B cell (primary cell): ENCODE measurements at regions not wholly inside any gene's neighbourhood (a gene's known extent, or its start where the extent isn't known, plus 50 kb on each side); places are given as distances from the start of the nearest gene placed in this dataset.

ENCODE experiments used
- ATAC-seq: fragments of 200-7000 bp; cut with Tn5 transposase; one replicate; pipeline ENCODE4 v1.10.0; 2021; ENCODE audit warnings: low read depth, mild to moderate bottlenecking, moderate number of reproducible peaks, moderate library complexity
- CTCF ChIA-PET: fragments of 350-600 bp; sonication (Branson Sonifier 250); formaldehyde crosslinking; loops from one replicate; lab custom pipeline; 2021; ENCODE audit warnings: antibody characterized with exemption, inconsistent platforms; lab: Charles Lee
- POLR2A ChIA-PET: fragments of 350-600 bp; sonication (Branson Sonifier 250); formaldehyde crosslinking; loops from one replicate; lab custom pipeline; 2021; ENCODE audit warnings: antibody characterized with exemption; lab: Charles Lee
- DNase-seq: peaks from one replicate; pipeline ENCODE4 v3.0.0; 2013
- H2AFZ ChIP-seq: 2 replicates; pipeline ENCODE4 v1.6.1; 2012; ENCODE audit warnings: mild to moderate bottlenecking, low read depth, low read length; ENCODE audit not compliant: insufficient read depth, poor library complexity, severe bottlenecking
- H3K27ac ChIP-seq, 2 donors: 1 replicate in 1 of 2; 2 replicates in 1 of 2; pipeline ENCODE4 v1.5.1; 2012 to 2013; ENCODE audit warnings: low read length in 2 of 2, mild to moderate bottlenecking in 2 of 2, moderate library complexity in 1 of 2
- H3K27me3 ChIP-seq, 4 experiments: fragments of 200-600 bp in 1 of 4; sonication (generic) in 1 of 4; replicated peaks in 1 of 4; 1 replicate in 2 of 4; 2 replicates in 2 of 4; pipeline versions ENCODE4 v1.6.1 to v1.7.0; 2013 to 2016; ENCODE audit warnings: low read length in 3 of 4, mild to moderate bottlenecking in 2 of 4, mixed read lengths in 1 of 4, moderate library complexity in 1 of 4; ENCODE audit not compliant: insufficient read depth in 4 of 4, control insufficient read depth in 3 of 4; ENCODE audit errors: control extremely low read depth in 1 of 4
- H3K36me3 ChIP-seq, 2 experiments: replicated peaks in 1 of 2; 1 replicate in 1 of 2; 2 replicates in 1 of 2; pipeline versions ENCODE4 v1.6.1 to v1.7.1; 2013; ENCODE audit warnings: low read length in 1 of 2; ENCODE audit not compliant: insufficient read depth in 2 of 2, control insufficient read depth in 1 of 2; ENCODE audit errors: control extremely low read depth in 1 of 2, extremely low read depth in 1 of 2
- H3K4me1 ChIP-seq, 2 donors: fragments of 200-600 bp in 1 of 2; sonication (generic) in 1 of 2; 1 replicate in 1 of 2; 2 replicates in 1 of 2; pipeline versions ENCODE4 v1.5.1 to v1.6.1; 2013 to 2017; ENCODE audit warnings: low read length in 2 of 2; ENCODE audit not compliant: control insufficient read depth in 2 of 2, insufficient read depth in 2 of 2
- H3K4me2 ChIP-seq: replicated peaks from 2 replicates; pipeline ENCODE3; 2012; ENCODE audit warnings: mild to moderate bottlenecking, low read depth, low read length; ENCODE audit not compliant: poor library complexity, severe bottlenecking
- H3K4me3 ChIP-seq, 5 experiments: fragments of 200-600 bp in 1 of 5; sonication (generic) in 1 of 5; 1 replicate in 3 of 5; 2 replicates in 2 of 5; pipeline versions ENCODE4 v1.5.1 to v1.7.0; 2011 to 2016; ENCODE audit warnings: low read length in 4 of 5, mild to moderate bottlenecking in 4 of 5, low read depth in 2 of 5, control low read depth in 1 of 5, moderate library complexity in 1 of 5; ENCODE audit not compliant: insufficient read depth in 1 of 5; ENCODE audit errors: control extremely low read depth in 1 of 5, extremely low read depth in 1 of 5
- H3K79me2 ChIP-seq: fragments of 200-600 bp; sonication (generic); one replicate; pipeline ENCODE4 v1.6.0; 2016; ENCODE audit warnings: low read length; ENCODE audit not compliant: control insufficient read depth, insufficient read depth
- H3K9ac ChIP-seq: fragments of 200-600 bp; sonication (generic); 2 replicates; pipeline ENCODE4 v1.6.1; 2017; ENCODE audit warnings: mild to moderate bottlenecking, low read length, moderate library complexity
- H3K9me3 ChIP-seq, 3 donors: one replicate each; pipeline versions ENCODE4 v1.6.1 to v1.7.1; 2013; ENCODE audit warnings: low read length in 2 of 3; ENCODE audit not compliant: control insufficient read depth in 2 of 3, insufficient read depth in 1 of 3; ENCODE audit errors: control extremely low read depth in 1 of 3
- H4K20me1 ChIP-seq: 2 replicates; pipeline ENCODE4 v1.6.0; 2012; ENCODE audit warnings: mild to moderate bottlenecking, low read length; ENCODE audit not compliant: insufficient read depth, control insufficient read depth, poor library complexity, severe bottlenecking
- H3K27ac Mint-ChIP-seq: one replicate; pipeline ENCODE4 v1.8.0; 2021; ENCODE audit warnings: mixed read lengths
- H3K27me3 Mint-ChIP-seq: one replicate; pipeline ENCODE4 v1.8.0; 2021; ENCODE audit warnings: mixed read lengths
- H3K4me1 Mint-ChIP-seq: one replicate; pipeline ENCODE4 v1.8.0; 2021; ENCODE audit warnings: mixed read lengths
- H3K4me3 Mint-ChIP-seq: one replicate; pipeline ENCODE4 v1.8.0; 2021; ENCODE audit warnings: mixed read lengths
- H3K9me3 Mint-ChIP-seq: one replicate; pipeline ENCODE4 v1.8.0; 2022; ENCODE audit warnings: mixed read lengths; ENCODE audit not compliant: insufficient read depth
- CTCF ChIP-seq: fragments of 200-600 bp; IDR thresholded peaks from one replicate; pipeline ENCODE4 v1.8.0; 2022; ENCODE audit warnings: antibody characterized with exemption, mild to moderate bottlenecking
- EZH2 ChIP-seq: IDR thresholded peaks from 2 replicates; pipeline ENCODE4 v1.6.1; 2012; ENCODE audit warnings: borderline replicate concordance, low read depth, mild to moderate bottlenecking, moderate library complexity, low read length; ENCODE audit not compliant: insufficient read depth, poor library complexity, severe bottlenecking
- WGBS: methylation state at CpG from one replicate; pipeline ENCODE4 v1.1.5; 2013; ENCODE audit warnings: missing lambda C conversion rate; ENCODE audit not compliant: insufficient coverage; 5-methylcytosine and 5-hydroxymethylcytosine counted together
- intact Hi-C: fragments of 100-400 bp; cut with micrococcal nuclease; formaldehyde crosslinking; loops from one replicate; pipeline ENCODE4 v1.10.0; 2022

GRCh38 chr4:120175272-120175671 lies 108.6 kb upstream of the MAD2L1 start:
- Mint-ChIP-seq H3K27ac (no peak overlapping the region), H3K4me3 (no peak overlapping the region), H3K9me3 (peaks cover 3% of the 10 kb centered on the region), H3K4me1 (no peaks in the 10 kb centered on the region), H3K27me3 (peaks cover 4% of the 10 kb centered on the region)
- WGBS = no CpG with 5 or more reads among the region's 2 CpGs
- TF ChIP-seq EZH2 (no peak), CTCF (no peak)
- Histone ChIP-seq H2AFZ (no peak overlapping the region), H3K27ac (no peak overlapping the region), H3K4me1 (no peaks in the 10 kb centered on the region), H3K79me2 (no peaks in the 10 kb centered on the region), H4K20me1 (no peaks in the 10 kb centered on the region), H3K27me3 (no peaks in the 10 kb centered on the region), H3K4me2 (no peak overlapping the region), H3K9ac (no peak overlapping the region), H3K4me3 (no peak overlapping the region), H3K9me3 (no peaks in the 10 kb centered on the region), H3K36me3 (no peaks in the 10 kb centered on the region)
- DNase-seq = no peak
- ChIA-PET POLR2A (no interaction called here), CTCF (no interaction called here)
- no peak for ATAC-seq
- intact Hi-C loops = no loop called here

- 100% methylated on average over 1 of the region's 2 CpGs for WGBS
Measured at GRCh38 chr4:120163895-120164294, 97.2 kb upstream of the MAD2L1 start.

More at GRCh38 chr4:120163895-120164294, 97.2 kb upstream of the MAD2L1 start:
- Histone ChIP-seq H3K9ac (no peak overlapping the region), H2AFZ (no peak overlapping the region), H4K20me1 (no peaks in the 10 kb centered on the region), H3K4me2 (no peak overlapping the region), H3K4me1 (no peaks in the 10 kb centered on the region), H3K79me2 (no peaks in the 10 kb centered on the region), H3K4me3 (no peak overlapping the region), H3K27ac (no peak overlapping the region), H3K27me3 (no peaks in the 10 kb centered on the region), H3K9me3 (no peaks in the 10 kb centered on the region), H3K36me3 (no peaks in the 10 kb centered on the region)
- H3K9me3 Mint-ChIP-seq = no peaks in the 10 kb centered on the region
- intact Hi-C loops = no loop called here
- no peak for ATAC-seq
- POLR2A ChIA-PET = no interaction called here
- no peak for DNase-seq
- H3K27ac Mint-ChIP-seq = no peak overlapping the region
- peaks cover 8% of the 10 kb centered on the region for H3K27me3 Mint-ChIP-seq
- no peak overlapping the region for H3K4me3 Mint-ChIP-seq
- H3K4me1 Mint-ChIP-seq = no peaks in the 10 kb centered on the region
- TF ChIP-seq CTCF = no peak
- TF ChIP-seq EZH2 = no peak
- CTCF ChIA-PET = no interaction called here
